ENCODE measurements at regions not wholly inside any gene's neighbourhood (a gene's known extent, or its start where the extent isn't known, plus 50 kb on each side); places are given as distances from the start of the nearest gene placed in this dataset.

DNA sequence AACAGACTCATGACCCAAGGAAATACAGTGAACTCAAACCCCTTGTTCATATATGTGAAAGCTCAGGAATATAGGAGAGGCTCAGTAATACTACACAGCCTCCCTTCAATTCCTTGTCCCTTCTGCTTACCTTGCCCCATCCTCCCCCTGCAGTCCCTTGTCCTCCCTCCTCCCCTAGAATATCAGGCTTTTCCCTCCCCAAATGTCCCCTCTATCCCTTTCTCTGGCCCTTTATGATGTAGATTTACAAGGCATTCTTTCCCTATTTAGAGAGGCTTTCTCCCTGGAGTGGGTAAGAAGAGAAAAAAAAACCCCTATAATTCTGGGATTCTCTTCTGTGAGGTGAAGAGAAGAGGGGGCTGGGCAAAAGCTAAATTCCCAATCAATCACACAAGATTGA lies 64.9 kb upstream of the KBTBD8 start:
- TF ChIP-seq POLR2A (IDR thresholded peaks at IDR 0.05; ENCODE audit: borderline replicate concordance, extremely low read depth, insufficient read depth, insufficient read length) (no peak), RAD21 (IDR thresholded peaks at IDR 0.05; ENCODE audit: low read depth) (no peak)
- TF ChIP-seq, protein P1, sequence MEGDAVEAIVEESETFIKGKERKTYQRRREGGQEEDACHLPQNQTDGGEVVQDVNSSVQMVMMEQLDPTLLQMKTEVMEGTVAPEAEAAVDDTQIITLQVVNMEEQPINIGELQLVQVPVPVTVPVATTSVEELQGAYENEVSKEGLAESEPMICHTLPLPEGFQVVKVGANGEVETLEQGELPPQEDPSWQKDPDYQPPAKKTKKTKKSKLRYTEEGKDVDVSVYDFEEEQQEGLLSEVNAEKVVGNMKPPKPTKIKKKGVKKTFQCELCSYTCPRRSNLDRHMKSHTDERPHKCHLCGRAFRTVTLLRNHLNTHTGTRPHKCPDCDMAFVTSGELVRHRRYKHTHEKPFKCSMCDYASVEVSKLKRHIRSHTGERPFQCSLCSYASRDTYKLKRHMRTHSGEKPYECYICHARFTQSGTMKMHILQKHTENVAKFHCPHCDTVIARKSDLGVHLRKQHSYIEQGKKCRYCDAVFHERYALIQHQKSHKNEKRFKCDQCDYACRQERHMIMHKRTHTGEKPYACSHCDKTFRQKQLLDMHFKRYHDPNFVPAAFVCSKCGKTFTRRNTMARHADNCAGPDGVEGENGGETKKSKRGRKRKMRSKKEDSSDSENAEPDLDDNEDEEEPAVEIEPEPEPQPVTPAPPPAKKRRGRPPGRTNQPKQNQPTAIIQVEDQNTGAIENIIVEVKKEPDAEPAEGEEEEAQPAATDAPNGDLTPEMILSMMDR (IDR thresholded peaks at IDR 0.05 in 2 of 3, conservative IDR thresholded peaks at IDR 0.05 in 1 of 3; ENCODE audit: borderline replicate concordance in 1 of 3, insufficient read depth in 1 of 3, low read depth in 2 of 3, low read length in 2 of 3): no peak
- TF ChIP-seq, protein P2, sequence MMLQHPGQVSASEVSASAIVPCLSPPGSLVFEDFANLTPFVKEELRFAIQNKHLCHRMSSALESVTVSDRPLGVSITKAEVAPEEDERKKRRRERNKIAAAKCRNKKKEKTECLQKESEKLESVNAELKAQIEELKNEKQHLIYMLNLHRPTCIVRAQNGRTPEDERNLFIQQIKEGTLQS (IDR thresholded peaks at IDR 0.05): no peak

All from HCT116 (cell line).